ENCODE measurements at regions not wholly inside any gene's neighbourhood (a gene's known extent, or its start where the extent isn't known, plus 50 kb on each side); places are given as distances from the start of the nearest gene placed in this dataset.

- H3K9me3 ChIP-seq (ENCODE audit: low read depth, low read length, poor library complexity, severe bottlenecking): no peaks in the 10 kb centered on the region
- H3K4me3 ChIP-seq (ENCODE audit: low read depth, low read length, poor library complexity, severe bottlenecking): no peak overlapping the region
- no peak overlapping the region for H3K27ac ChIP-seq (ENCODE audit: low read depth, low read length, poor library complexity, severe bottlenecking)
- H3K36me3 ChIP-seq (ENCODE audit: insufficient read depth, low read length, poor library complexity, severe bottlenecking): no peaks in the 10 kb centered on the region
- H3K27me3 ChIP-seq (replicated peaks; ENCODE audit: insufficient read depth, low read depth, low read length, poor library complexity): no peaks in the 10 kb centered on the region
- POLR2A ChIA-PET (ENCODE audit: low non-redundant PET): no interaction called here
- peak; percentile 63 for DNase-seq (ENCODE audit: low spot score)
- H3K4me1 ChIP-seq (ENCODE audit: insufficient read depth, low read length, poor library complexity, severe bottlenecking): no peaks in the 10 kb centered on the region
- BruUV-seq (replicated peaks): no TSS peak
- TF ChIP-seq EZH2 (IDR thresholded peaks at IDR 0.05; ENCODE audit: borderline replicate concordance, low read depth, low read length, poor library complexity, severe bottlenecking) (no peak), CTCF (conservative IDR thresholded peaks at IDR 0.05; ENCODE audit: low read depth, low read length) (peak; percentile 86)
- CTCF ChIA-PET: interaction anchor here (0.5 to 1.2 kb wide), 4 partner anchors 841 to 925 kb away, joined by 3 to 7 read pairs (median 4); no protein-coding TSS in a partner anchor
- intact Hi-C loops (cut with micrococcal nuclease; ENCODE audit: unreplicated experiment): loop anchor here (1.0 to 5.0 kb wide), 2 partner anchors 848 to 867 kb away; no protein-coding TSS in a partner anchor
Observed at GRCh38 chrX:33434256-33435092, 223.1 kb upstream of the DMD start.

GRCh38 chrX:33416273-33416805 is 205.0 kb upstream of the DMD start:
- Histone ChIP-seq H3K27ac (ENCODE audit: low read depth, low read length, poor library complexity, severe bottlenecking) (no peak overlapping the region), H3K9me3 (ENCODE audit: low read depth, low read length, poor library complexity, severe bottlenecking) (peaks cover 2% of the 10 kb centered on the region), H3K4me3 (ENCODE audit: low read depth, low read length, poor library complexity, severe bottlenecking) (no peak overlapping the region), H3K4me1 (ENCODE audit: insufficient read depth, low read length, poor library complexity, severe bottlenecking) (no peaks in the 10 kb centered on the region), H3K36me3 (ENCODE audit: insufficient read depth, low read length, poor library complexity, severe bottlenecking) (no peaks in the 10 kb centered on the region), H3K27me3 (replicated peaks; ENCODE audit: insufficient read depth, low read depth, low read length, poor library complexity) (no peaks in the 10 kb centered on the region)
- ChIA-PET POLR2A (ENCODE audit: low non-redundant PET) (no interaction called here), CTCF (no interaction called here)
- no TSS peak for BruUV-seq (replicated peaks)
- no peak for TF ChIP-seq CTCF (conservative IDR thresholded peaks at IDR 0.05; ENCODE audit: low read depth, low read length)
- no peak for TF ChIP-seq EZH2 (IDR thresholded peaks at IDR 0.05; ENCODE audit: borderline replicate concordance, low read depth, low read length, poor library complexity, severe bottlenecking)
- no peak for DNase-seq (ENCODE audit: low spot score)
- intact Hi-C loops (cut with micrococcal nuclease; ENCODE audit: unreplicated experiment): no loop called here

- no peak overlapping the region for H3K27ac ChIP-seq (ENCODE audit: low read depth, low read length, poor library complexity, severe bottlenecking)
- ChIA-PET POLR2A (ENCODE audit: low non-redundant PET) (no interaction called here), CTCF (no interaction called here)
- no peaks in the 10 kb centered on the region for H3K4me1 ChIP-seq (ENCODE audit: insufficient read depth, low read length, poor library complexity, severe bottlenecking)
- DNase-seq (ENCODE audit: low spot score): no peak
- no peaks in the 10 kb centered on the region for H3K36me3 ChIP-seq (ENCODE audit: insufficient read depth, low read length, poor library complexity, severe bottlenecking)
- intact Hi-C loops (cut with micrococcal nuclease; ENCODE audit: unreplicated experiment): no loop called here
- H3K27me3 ChIP-seq (replicated peaks; ENCODE audit: insufficient read depth, low read depth, low read length, poor library complexity): no peaks in the 10 kb centered on the region
- peaks cover 2% of the 10 kb centered on the region for H3K9me3 ChIP-seq (ENCODE audit: low read depth, low read length, poor library complexity, severe bottlenecking)
- no peak overlapping the region for H3K4me3 ChIP-seq (ENCODE audit: low read depth, low read length, poor library complexity, severe bottlenecking)
- TF ChIP-seq EZH2 (IDR thresholded peaks at IDR 0.05; ENCODE audit: borderline replicate concordance, low read depth, low read length, poor library complexity, severe bottlenecking) (no peak), CTCF (conservative IDR thresholded peaks at IDR 0.05; ENCODE audit: low read depth, low read length) (no peak)
- BruUV-seq (replicated peaks): no TSS peak
Observed at GRCh38 chrX:33415459-33415858, 204.1 kb upstream of the DMD start.

Measured in A673 (cell line).